HG03442 (cell line): ENCODE measurements at regions not wholly inside any gene's neighbourhood (a gene's known extent, or its start where the extent isn't known, plus 50 kb on each side); places are given as distances from the start of the nearest gene placed in this dataset.

Experiments
- ATAC-seq: cut with Tn5 transposase; IDR thresholded peaks from one replicate; pipeline ENCODE4 v1.9.1; 2021; ENCODE audit warnings: mild to moderate bottlenecking, moderate library complexity; ENCODE audit not compliant: unreplicated experiment

GRCh38 chr5:166497496-166498104 is 1793.8 kb upstream of the WWC1 start:
- no peak for ATAC-seq

GRCh38 chr5:166499447-166500240 is 1791.8 kb upstream of the WWC1 start:
- ATAC-seq: no peak

GRCh38 chr5:166503506-166503905 is 1787.9 kb upstream of the WWC1 start:
- ATAC-seq: no peak

- ATAC-seq: no peak
Measured at GRCh38 chr5:166505067-166505466, 1786.4 kb upstream of the WWC1 start.

GRCh38 chr5:166505544-166505943 is 1785.9 kb upstream of the WWC1 start:
- ATAC-seq: no peak

- no peak for ATAC-seq
Measured at GRCh38 chr5:166507810-166508425, 1783.5 kb upstream of the WWC1 start.

GRCh38 chr5:166509085-166509484 is 1782.4 kb upstream of the WWC1 start:
- no peak for ATAC-seq

- no peak for ATAC-seq
Measured at GRCh38 chr5:166517976-166518375, 1773.5 kb upstream of the WWC1 start.

- no peak for ATAC-seq
Measured at GRCh38 chr5:166523206-166523605, 1768.2 kb upstream of the WWC1 start.

- no peak for ATAC-seq
Measured at GRCh38 chr5:166529200-166529599, 1762.2 kb upstream of the WWC1 start.

- ATAC-seq: no peak
Measured at GRCh38 chr5:166532456-166533220, 1758.8 kb upstream of the WWC1 start.

GRCh38 chr5:166535641-166536040 is 1755.8 kb upstream of the WWC1 start:
- no peak for ATAC-seq

- no peak for ATAC-seq
Measured at GRCh38 chr5:166540156-166540555, 1751.3 kb upstream of the WWC1 start.

- ATAC-seq: no peak
Measured at GRCh38 chr5:166551384-166551783, 1740.1 kb upstream of the WWC1 start.

GRCh38 chr5:166553778-166554177 is 1737.7 kb upstream of the WWC1 start:
- no peak for ATAC-seq

- ATAC-seq: no peak
Measured at GRCh38 chr5:166561759-166562158, 1729.7 kb upstream of the WWC1 start.

GRCh38 chr5:166562246-166562645 is 1729.2 kb upstream of the WWC1 start:
- no peak for ATAC-seq

GRCh38 chr5:166566725-166567124 is 1724.7 kb upstream of the WWC1 start:
- ATAC-seq: no peak

- ATAC-seq: no peak
Measured at GRCh38 chr5:166570865-166571264, 1720.6 kb upstream of the WWC1 start.

GRCh38 chr5:166571668-166572067 is 1719.8 kb upstream of the WWC1 start:
- ATAC-seq: no peak

- ATAC-seq: no peak
Measured at GRCh38 chr5:166576323-166576722, 1715.1 kb upstream of the WWC1 start.
